ENCODE measurements at regions not wholly inside any gene's neighbourhood (a gene's known extent, or its start where the extent isn't known, plus 50 kb on each side); places are given as distances from the start of the nearest gene placed in this dataset.
"Not testable (repeated sequence)": the region's sequence is repeated elsewhere in the genome, so short reads cannot be mapped to it uniquely, and the experiment has no call there.

GRCh38 chr2:226308986-226309385 is 490.6 kb downstream of the IRS1 start:
- DNase-seq: no peak

DNA sequence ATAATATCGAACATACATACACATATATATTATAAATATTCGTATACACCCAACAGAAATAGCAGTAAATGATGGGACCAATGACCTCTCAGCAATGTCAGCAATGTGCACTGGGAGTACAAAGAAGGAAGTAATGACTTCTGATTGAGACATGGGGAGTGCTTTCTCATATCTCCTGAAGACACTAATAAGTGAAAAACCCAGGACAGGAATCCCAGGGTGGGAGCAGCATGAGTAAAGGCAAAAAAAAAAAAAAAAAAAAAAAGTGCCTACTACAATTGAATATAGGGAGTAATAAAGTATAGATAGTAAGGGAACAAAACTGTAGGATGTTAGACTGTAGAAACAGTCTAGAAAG is 491.3 kb downstream of the IRS1 start:
- DNase-seq: no peak

GRCh38 chr2:226307487-226308322 is 491.9 kb downstream of the IRS1 start:
- no peak for DNase-seq

DNA sequence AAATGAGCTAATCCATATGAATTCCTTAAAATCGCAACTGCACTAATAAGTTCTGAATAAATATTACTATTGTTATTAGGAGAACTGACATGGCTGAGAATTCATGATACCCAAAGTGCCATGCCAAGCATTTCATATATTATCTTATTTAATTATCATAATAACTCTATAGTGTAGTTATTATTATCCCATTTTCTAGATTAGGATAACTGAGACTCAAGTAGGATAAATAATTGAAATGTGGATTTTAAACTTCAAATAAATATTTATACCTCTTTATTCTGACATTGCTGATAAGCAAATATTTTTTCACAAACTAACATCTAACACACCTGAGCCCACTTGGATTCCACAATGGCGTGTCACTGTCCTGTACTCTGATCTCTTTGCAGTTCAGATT is 492.7 kb downstream of the IRS1 start:
- no peak for DNase-seq

DNA sequence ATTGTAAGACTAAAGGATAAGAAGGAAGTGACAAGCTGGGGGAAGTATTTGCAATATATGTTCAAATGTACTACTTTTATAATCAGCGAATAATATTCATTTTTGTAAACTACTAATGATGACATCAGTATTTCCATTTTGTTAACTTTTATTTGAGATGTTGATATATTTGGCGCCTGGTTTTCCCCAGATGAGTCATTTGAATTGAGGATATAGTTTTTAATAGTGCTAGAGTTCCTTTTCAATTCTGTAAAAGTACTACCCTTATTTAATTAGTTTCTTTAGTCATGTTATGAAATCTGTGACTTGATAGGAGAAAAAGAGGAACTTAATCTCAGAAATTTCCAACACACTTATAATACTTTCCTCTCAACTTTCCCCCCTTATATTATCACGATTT is 495.3 kb downstream of the IRS1 start:
- no peak for DNase-seq

DNA sequence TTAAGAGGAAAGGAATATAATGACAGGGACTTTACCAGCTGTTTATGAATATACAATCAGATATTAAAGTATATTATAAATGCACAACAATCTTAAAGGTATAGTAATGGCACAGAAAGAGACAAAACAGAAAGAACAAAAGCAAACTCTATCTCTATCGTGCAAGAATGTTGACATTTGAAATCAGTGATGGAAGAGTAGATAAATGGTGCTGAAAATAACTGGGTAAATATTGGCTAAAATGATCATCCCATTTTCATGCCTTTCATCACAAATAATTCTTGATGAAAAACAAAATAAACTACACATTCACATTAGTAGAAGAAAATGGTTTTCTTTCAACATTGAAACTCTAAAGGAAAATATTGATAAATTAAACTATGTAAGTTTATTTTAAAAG is 495.9 kb downstream of the IRS1 start:
- DNase-seq: no peak

DNA sequence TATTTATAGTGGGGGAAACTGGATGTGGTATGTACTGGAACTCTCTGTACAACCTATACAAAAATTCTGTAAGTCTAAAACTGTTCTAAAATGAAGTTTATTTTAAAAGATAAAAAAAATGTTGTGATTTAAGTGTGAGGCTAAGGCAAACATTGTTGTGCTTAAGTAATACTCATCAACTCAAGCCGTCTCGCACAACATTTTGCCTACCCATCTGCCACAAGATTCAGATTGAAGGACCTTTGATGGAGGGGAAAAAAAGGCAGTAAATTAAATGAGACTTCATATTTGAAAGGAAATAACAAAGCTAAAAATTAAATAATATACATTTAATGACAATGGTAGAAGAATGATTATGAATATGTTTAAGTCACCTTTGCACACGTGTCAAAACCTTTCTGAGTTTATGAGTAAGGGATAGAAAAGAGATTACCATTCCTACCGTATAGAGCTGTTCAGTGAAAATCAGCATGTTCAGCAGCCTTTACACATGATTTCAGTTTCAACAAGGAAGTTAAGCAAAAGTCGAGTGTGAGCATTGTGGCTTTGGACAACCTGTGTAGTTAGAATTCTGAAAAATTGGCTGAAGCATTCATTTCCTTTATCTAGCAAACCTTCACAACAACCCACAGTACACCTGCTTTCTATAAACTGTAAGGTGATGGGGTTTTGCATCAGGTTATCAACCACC is 499.3 kb downstream of the IRS1 start:
- DNase-seq: no peak

DNA sequence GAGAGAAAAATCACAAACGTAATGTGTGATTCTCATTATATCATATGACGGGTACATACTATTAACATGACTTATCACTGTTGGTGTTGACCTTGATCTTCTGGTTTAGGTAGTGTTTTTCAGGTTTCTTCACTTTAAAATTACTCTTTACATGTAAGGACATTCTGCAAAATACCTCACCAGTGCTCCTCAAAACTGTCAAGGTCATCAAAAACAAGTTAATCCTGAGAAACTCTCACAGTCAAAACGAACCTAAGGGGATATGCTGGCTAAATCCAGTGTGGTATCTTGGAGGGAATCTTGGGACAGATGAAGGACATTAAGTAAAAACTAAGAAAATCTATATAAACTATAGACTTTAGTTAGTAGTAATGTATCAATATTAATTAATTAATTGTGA is 499.8 kb downstream of the IRS1 start:
- DNase-seq: no peak

- DNase-seq: no peak
These were observed 503.9 kb downstream of the IRS1 start for GRCh38 chr2:226295681-226296080.

GRCh38 chr2:226295123-226295522 is 504.5 kb downstream of the IRS1 start:
- no peak for DNase-seq

- not testable (repeated sequence) for DNase-seq
These were observed 508.3 kb downstream of the IRS1 start for GRCh38 chr2:226291281-226291680.

GRCh38 chr2:226286916-226287315 is 512.7 kb downstream of the IRS1 start:
- DNase-seq: no peak

GRCh38 chr2:226283796-226284195 is 515.8 kb downstream of the IRS1 start:
- DNase-seq: no peak

DNA sequence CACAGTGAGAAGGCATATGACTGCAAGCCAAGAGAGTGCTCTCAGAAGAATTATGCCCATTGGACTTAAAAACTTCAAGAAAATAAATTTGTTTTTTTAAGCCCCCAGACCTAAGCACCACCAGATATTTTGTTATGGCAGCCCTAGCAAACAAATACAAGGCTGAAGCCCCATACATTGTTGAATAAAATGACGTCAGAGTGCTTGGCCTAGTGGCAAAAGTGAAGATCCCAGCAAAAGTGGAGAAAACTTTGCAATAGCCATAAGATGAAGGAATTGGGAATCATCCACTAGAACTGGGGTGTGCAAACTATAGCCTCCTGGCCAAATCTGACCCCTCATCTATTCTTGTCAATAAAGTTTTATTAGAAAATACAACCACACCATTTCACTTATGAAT is 517.5 kb downstream of the IRS1 start:
- DNase-seq: no peak

GRCh38 chr2:226280136-226280535 is 519.5 kb downstream of the IRS1 start:
- not testable (repeated sequence) for DNase-seq

- DNase-seq: no peak
These were observed 524.4 kb downstream of the IRS1 start for GRCh38 chr2:226275215-226275614.

DNA sequence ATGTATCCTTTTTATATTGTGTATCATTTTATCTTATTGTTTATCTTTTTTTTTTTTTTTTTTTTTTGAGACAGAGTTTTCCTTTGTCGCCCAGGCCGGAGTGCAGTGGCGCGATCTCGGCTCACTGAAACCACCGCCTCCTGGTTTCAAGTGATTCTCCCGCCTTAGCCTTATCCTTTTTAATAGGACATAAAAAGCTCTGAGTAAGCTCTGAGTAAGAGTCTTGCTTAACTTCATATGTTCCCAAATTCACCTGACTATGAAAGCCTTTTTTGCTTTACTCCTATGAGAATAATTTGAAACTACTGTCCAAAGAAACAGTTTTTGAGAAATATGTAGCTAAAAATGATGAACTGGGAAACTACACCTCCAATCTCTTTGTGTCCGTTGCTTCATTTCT is 525.5 kb downstream of the IRS1 start:
- DNase-seq: no peak

DNA sequence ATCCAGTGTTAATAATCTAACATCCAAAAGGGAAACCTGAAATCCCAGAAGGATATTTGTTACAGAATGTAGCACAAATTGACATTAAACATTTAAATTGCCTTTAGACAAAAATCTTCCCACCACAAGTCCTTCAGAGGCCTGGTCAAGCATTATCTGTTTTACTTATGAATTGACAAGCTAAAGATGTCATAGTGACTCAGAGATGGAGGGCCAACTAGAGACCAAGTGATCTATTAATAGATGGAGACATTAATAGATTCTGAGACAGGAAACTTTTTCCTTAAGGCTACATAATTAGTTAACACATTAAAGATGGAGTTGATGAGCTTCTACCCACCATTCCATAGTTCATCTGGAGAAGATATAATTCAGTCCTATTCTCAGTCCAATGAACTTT is 526.2 kb downstream of the IRS1 start:
- DNase-seq: no peak

DNA sequence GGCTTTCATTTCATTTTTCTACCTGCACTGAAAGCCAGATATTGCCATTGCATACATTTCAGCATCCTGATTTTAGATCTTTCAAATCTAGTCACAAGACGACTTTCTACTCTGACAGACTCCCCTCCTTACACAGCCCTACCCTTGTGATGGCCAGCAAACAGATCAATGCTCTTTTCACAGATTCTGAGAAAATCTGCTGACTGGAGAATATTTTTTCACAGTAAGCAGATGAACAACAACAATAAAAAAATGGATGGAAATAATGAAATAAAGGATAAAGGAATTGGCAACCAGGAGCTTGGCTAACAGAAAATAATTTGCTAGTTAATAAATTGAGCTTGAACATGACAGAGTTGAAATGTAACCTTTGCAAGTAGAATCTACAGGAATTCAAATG is 527.2 kb downstream of the IRS1 start:
- DNase-seq: no peak

DNA sequence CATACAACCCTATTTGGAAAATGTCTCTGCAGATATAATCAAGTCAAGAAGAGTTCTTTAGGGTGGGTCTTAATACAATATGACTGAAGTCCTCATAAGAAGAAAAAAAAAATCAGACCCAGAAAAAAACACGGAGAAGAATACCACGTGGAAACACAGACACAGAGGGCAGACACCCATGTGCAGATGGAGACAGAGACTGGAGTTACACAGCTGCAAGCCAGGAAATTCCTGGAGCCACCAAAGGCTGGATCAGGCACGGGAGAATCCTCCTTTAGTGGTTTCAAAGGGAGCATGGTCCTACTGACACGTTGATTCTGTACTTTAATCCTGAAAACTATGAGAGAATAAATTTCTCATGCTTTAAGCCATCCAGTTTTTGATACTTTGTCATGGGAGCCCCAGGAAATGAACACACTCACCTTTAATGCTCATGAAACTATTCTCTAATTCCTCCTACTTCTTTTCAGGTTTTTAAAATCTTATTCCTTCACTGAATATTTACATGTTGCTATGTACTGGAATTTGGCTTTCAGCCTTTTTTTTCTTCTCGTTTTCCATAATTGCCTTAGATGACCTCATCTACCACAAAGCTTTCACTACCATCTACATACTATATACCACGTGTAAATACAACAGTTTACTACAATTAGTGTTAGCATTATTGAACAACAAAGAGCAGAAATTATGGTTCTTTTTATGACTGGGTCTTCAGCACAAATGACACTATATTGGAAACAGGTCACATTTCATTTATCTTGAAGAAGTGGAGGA is 529.1 kb downstream of the IRS1 start:
- no peak for DNase-seq

DNA sequence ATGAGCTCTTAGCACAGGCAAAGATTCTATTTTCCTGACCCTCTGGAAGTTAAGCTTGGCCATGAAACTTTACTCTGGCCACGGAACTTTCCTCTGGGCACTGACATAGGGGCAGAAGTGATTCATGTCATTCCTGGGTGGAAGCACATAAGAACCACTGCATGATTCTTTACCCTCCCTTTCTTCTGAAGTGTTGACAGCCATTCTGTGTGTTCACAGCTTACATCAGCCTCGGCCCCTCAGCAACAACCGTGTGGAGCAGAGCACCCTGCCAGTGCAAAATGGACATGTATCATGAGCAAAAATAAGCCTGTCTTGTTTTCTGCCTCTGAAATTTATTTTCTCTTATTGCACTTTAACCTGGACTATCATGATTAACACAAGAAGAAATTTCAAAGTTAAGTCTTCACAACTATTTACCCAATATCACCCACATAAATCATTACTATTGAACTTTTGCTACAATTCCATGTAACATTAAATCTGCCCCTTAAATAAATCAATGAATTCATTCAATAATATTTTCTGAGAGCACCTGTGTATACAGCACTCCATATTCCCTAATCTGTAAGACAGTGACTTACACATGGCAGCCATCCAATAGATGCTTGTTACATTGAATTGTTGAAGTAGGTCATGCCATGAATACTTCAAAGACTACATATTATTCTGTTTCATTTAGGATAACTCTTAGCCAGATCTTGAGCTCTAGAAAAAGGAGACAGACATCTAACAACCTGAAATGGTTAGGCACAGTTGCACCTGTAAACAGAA is 531.9 kb downstream of the IRS1 start:
- DNase-seq: no peak

DNA sequence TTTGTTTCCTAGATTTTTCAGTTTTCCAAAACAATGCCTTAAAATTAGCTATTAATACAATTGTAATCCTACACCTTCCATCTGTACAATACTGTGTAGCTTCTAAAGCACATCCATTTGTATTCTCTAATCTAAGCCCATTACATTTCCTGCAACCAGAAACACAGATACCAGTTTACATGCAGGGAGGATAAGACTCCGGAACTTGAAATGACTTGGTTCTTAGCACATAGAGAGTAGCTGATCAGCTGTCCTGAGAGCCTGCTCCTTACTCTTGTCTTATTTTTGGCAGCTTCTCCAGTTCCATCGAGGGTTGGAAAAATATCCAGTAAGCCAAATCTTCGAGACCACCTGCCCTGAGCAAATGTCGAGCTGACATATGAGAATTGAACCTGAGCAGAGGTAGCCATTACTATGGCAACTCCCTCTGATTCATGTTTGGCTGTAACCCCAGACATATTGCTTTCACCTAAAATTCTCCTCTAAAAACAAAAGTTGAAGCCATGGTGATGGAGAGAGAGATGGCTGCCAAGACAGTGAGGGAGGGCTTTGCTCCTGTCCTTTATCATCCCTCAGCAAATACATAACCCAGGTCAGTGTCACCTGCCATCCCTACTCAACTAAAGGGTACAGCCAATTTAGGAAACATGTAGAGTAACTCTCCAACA is 542.8 kb downstream of the IRS1 start:
- DNase-seq: no peak

DNA sequence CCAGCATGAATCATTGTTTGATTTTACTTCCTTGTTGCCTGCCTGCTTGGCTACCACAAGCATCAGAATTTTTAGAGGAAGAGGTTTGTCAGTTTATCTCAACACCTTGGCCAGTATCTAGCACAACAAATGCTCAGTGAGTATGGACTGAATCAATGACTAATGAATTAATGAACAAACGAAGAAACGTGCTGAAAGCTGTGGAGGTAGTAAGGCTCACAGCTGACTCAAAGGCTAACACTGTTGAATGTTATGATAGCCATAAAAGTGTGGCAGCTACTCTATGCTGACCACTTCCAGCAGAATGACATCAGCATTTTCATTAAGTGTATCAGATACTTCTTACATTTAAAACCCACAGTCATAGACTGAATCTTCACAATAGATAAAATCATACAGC is 543.4 kb downstream of the IRS1 start:
- no peak for DNase-seq

All from CD4-positive, alpha-beta T cell treated with Interferon gamma for 1 hour (primary cell).